ENCODE measurements at regions not wholly inside any gene's neighbourhood (a gene's known extent, or its start where the extent isn't known, plus 50 kb on each side); places are given as distances from the start of the nearest gene placed in this dataset.

DNA sequence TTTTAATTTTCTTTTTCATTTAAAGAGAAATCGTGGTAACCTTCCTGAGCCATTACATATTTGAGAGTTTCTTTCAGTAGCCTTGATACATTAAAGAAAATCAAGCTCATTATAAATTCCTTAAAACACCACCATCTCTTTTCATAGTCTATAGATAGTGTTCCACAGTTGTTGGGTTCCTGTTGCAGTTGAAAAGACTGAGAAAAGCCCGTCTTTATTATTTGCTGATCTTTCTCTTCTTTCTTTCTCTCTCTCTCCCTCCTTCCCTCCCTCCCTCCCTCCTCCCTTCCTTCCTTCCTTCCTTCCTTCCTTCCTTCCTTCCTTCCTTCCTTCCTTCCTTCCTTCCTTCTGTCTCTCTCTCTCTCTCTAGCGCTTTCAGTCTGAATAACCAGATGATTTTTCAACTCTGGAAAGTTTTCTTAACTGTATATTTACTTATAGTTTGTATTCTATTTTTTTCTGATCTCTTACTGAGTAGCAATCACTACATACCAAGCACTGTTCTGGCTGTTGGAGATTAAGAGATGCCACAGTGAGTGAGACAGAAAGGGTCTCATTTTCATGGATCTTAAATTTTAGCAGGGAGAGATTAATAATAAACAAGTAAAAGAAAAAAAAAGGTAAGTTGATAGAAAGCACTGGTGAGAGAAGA, 157.5 kb downstream of the TINAG start:
- TF ChIP-seq, protein P1, sequence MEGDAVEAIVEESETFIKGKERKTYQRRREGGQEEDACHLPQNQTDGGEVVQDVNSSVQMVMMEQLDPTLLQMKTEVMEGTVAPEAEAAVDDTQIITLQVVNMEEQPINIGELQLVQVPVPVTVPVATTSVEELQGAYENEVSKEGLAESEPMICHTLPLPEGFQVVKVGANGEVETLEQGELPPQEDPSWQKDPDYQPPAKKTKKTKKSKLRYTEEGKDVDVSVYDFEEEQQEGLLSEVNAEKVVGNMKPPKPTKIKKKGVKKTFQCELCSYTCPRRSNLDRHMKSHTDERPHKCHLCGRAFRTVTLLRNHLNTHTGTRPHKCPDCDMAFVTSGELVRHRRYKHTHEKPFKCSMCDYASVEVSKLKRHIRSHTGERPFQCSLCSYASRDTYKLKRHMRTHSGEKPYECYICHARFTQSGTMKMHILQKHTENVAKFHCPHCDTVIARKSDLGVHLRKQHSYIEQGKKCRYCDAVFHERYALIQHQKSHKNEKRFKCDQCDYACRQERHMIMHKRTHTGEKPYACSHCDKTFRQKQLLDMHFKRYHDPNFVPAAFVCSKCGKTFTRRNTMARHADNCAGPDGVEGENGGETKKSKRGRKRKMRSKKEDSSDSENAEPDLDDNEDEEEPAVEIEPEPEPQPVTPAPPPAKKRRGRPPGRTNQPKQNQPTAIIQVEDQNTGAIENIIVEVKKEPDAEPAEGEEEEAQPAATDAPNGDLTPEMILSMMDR (IDR thresholded peaks at IDR 0.05; ENCODE audit: control extremely low read depth, extremely low read depth): no peak
- H3K36me3 ChIP-seq (ENCODE audit: control insufficient read depth in 4 of 4, insufficient read depth in 4 of 4, low read length in 4 of 4): no peaks in the 10 kb centered on the region
- no peak overlapping the region for H3K27ac ChIP-seq (ENCODE audit: low read depth in 1 of 2, low read length in 1 of 2)
- no peaks in the 10 kb centered on the region for H3K9me3 ChIP-seq (ENCODE audit: control insufficient read depth in 4 of 4, insufficient read depth in 3 of 4, low read length in 3 of 4)
- ATAC-seq (ENCODE audit: insufficient read depth, low FRiP score) (no peak), DNase-seq (no peak)
- H3K9ac ChIP-seq (ENCODE audit: insufficient read depth in 1 of 2, low read length in 2 of 2): no peak overlapping the region
- no peaks in the 10 kb centered on the region for H3K4me1 ChIP-seq (ENCODE audit: control insufficient read depth in 5 of 5, insufficient read depth in 5 of 5, low read length in 5 of 5)
- WGBS, 2 donors: 72 to 80% methylated on average over 3 of the region's 3 CpGs
- no peak overlapping the region for H3K4me3 ChIP-seq
- H3K27me3 ChIP-seq (ENCODE audit: control insufficient read depth in 3 of 3, insufficient read depth in 3 of 3, low read length in 2 of 3): no peaks in the 10 kb centered on the region

DNA sequence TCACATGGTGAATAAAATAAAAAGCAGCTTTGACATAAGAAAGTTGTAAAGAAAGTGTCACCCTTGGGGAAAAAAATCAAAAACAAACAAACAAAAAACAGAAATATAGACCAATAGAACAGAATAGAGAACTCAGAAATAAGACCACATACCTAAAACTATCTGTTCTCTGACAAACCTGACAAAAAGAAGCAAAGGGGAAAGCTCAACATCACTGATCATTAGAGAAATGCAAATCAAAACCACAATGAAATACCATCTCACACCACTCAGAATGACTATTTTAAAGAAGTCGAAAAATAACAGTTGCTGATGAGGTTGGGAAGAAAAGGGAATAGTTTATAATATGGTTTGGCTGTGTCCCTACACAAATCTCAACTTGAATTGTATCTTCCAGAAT, 159.1 kb downstream of the TINAG start:
- TF ChIP-seq, protein P1 (IDR thresholded peaks at IDR 0.05; ENCODE audit: control extremely low read depth, extremely low read depth): no peak
- no peaks in the 10 kb centered on the region for H3K36me3 ChIP-seq (ENCODE audit: control insufficient read depth in 4 of 4, insufficient read depth in 4 of 4, low read length in 4 of 4)
- no peak overlapping the region for H3K9ac ChIP-seq (ENCODE audit: insufficient read depth in 1 of 2, low read length in 2 of 2)
- no peaks in the 10 kb centered on the region for H3K4me1 ChIP-seq (ENCODE audit: control insufficient read depth in 5 of 5, insufficient read depth in 5 of 5, low read length in 5 of 5)
- H3K27me3 ChIP-seq (ENCODE audit: control insufficient read depth in 3 of 3, insufficient read depth in 3 of 3, low read length in 2 of 3): no peaks in the 10 kb centered on the region
- no peak overlapping the region for H3K4me3 ChIP-seq
- H3K9me3 ChIP-seq (ENCODE audit: control insufficient read depth in 4 of 4, insufficient read depth in 3 of 4, low read length in 3 of 4): no peaks in the 10 kb centered on the region
- DNase-seq (no peak), ATAC-seq (ENCODE audit: insufficient read depth, low FRiP score) (no peak)
- no peak overlapping the region for H3K27ac ChIP-seq (ENCODE audit: low read depth in 1 of 2, low read length in 1 of 2)
- 72 to 85% methylated on average over 1 of the region's 1 CpG for WGBS, 2 donors

DNA sequence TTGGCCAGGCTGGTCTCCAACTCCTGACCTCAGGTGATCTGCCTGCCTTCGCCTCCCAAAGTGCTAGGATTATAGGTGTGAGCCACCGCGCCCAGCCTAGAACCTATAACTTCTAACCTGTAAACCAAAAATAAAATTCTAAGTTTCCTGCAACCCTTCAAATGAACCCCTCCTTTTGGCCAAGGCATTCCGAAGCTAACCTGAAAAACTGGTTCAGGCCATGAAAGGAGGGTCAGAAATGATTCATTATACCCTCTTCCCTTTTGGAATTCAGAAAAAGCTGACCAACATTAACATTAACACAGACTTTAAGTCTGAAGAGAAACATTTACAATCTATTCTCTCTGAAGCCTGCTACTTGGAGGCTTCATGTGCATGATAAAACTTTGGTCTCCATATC, 165.1 kb downstream of the TINAG start:
- TF ChIP-seq, protein P1 (IDR thresholded peaks at IDR 0.05; ENCODE audit: control extremely low read depth, extremely low read depth): no peak
- ATAC-seq (ENCODE audit: insufficient read depth, low FRiP score) (no peak), DNase-seq (peak in 2 of 3 donors; percentile 1)
- 82 to 91% methylated on average over 4 of the region's 4 CpGs for WGBS, 2 donors
- no peaks in the 10 kb centered on the region for H3K27me3 ChIP-seq (ENCODE audit: control insufficient read depth in 3 of 3, insufficient read depth in 3 of 3, low read length in 2 of 3)
- H3K9me3 ChIP-seq (ENCODE audit: control insufficient read depth in 4 of 4, insufficient read depth in 3 of 4, low read length in 3 of 4): no peaks in the 10 kb centered on the region
- H3K4me1 ChIP-seq (ENCODE audit: control insufficient read depth in 5 of 5, insufficient read depth in 5 of 5, low read length in 5 of 5): no peaks in the 10 kb centered on the region
- no peak overlapping the region for H3K4me3 ChIP-seq
- no peak overlapping the region for H3K9ac ChIP-seq (ENCODE audit: insufficient read depth in 1 of 2, low read length in 2 of 2)
- no peaks in the 10 kb centered on the region for H3K36me3 ChIP-seq (ENCODE audit: control insufficient read depth in 4 of 4, insufficient read depth in 4 of 4, low read length in 4 of 4)
- H3K27ac ChIP-seq (ENCODE audit: low read depth in 1 of 2, low read length in 1 of 2): no peak overlapping the region

DNA sequence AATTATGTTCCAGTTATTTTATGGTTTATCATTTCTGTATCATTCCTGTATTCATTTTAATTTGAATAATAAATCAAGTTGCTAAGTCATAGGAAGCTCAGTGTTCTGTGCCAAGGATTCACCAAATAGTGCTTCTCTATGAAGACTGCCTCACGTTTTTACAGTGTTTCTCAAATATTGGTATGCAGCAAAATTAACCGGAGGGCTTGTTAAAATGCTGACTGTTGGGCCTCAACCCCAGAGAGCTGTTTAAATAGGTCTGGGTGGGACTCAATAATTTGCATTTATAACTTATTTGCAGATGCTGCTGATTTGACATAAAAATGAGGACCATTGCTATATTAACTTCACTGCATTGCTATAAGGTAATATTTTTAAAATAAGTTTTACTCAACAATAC, 166.7 kb downstream of the TINAG start:
- H3K4me3 ChIP-seq: no peak overlapping the region
- WGBS, 2 donors: 70 to 78% methylated on average over 2 of the region's 2 CpGs
- H3K9ac ChIP-seq (ENCODE audit: insufficient read depth in 1 of 2, low read length in 2 of 2): no peak overlapping the region
- ATAC-seq (ENCODE audit: insufficient read depth, low FRiP score) (no peak), DNase-seq (no peak)
- no peaks in the 10 kb centered on the region for H3K36me3 ChIP-seq (ENCODE audit: control insufficient read depth in 4 of 4, insufficient read depth in 4 of 4, low read length in 4 of 4)
- H3K4me1 ChIP-seq (ENCODE audit: control insufficient read depth in 5 of 5, insufficient read depth in 5 of 5, low read length in 5 of 5): no peaks in the 10 kb centered on the region
- TF ChIP-seq, protein P1 (IDR thresholded peaks at IDR 0.05; ENCODE audit: control extremely low read depth, extremely low read depth): no peak
- no peaks in the 10 kb centered on the region for H3K27me3 ChIP-seq (ENCODE audit: control insufficient read depth in 3 of 3, insufficient read depth in 3 of 3, low read length in 2 of 3)
- H3K27ac ChIP-seq (ENCODE audit: low read depth in 1 of 2, low read length in 1 of 2): no peak overlapping the region
- H3K9me3 ChIP-seq (ENCODE audit: control insufficient read depth in 4 of 4, insufficient read depth in 3 of 4, low read length in 3 of 4): no peaks in the 10 kb centered on the region
